LoVo (cell line): ENCODE measurements at regions not wholly inside any gene's neighbourhood (a gene's known extent, or its start where the extent isn't known, plus 50 kb on each side); places are given as distances from the start of the nearest gene placed in this dataset.
A peak's percentile ranks its signal among the peaks of the same experiment; 100 is the strongest.

Source experiments
- DNase-seq: peaks from one replicate; pipeline ENCODE4 v3.0.0-alpha.2; 2016; ENCODE audit warnings: low spot score

- DNase-seq: no peak
Observed at GRCh38 chr3:79874646-79875045, 106.8 kb upstream of the ROBO1 start.

- no peak for DNase-seq
Observed at GRCh38 chr3:79872483-79872882, 104.7 kb upstream of the ROBO1 start.

- DNase-seq: no peak
Observed at GRCh38 chr3:79871656-79872055, 103.9 kb upstream of the ROBO1 start.

GRCh38 chr3:79870313-79870620 is 102.5 kb upstream of the ROBO1 start:
- DNase-seq: no peak

GRCh38 chr3:79869461-79870312 is 101.9 kb upstream of the ROBO1 start:
- DNase-seq: no peak

GRCh38 chr3:79866162-79866561 is 98.4 kb upstream of the ROBO1 start:
- DNase-seq: no peak

GRCh38 chr3:79864077-79864476 is 96.3 kb upstream of the ROBO1 start:
- no peak for DNase-seq

GRCh38 chr3:79848876-79849275 is 81.1 kb upstream of the ROBO1 start:
- no peak for DNase-seq

- DNase-seq: no peak
Observed at GRCh38 chr3:79847928-79848327, 80.1 kb upstream of the ROBO1 start.

- DNase-seq: peak; percentile 6
Observed at GRCh38 chr3:79846148-79846933, 78.5 kb upstream of the ROBO1 start.

- no peak for DNase-seq
Observed at GRCh38 chr3:79845546-79845945, 77.7 kb upstream of the ROBO1 start.

GRCh38 chr3:79844176-79844575 is 76.4 kb upstream of the ROBO1 start:
- no peak for DNase-seq

GRCh38 chr3:79843180-79843579 is 75.4 kb upstream of the ROBO1 start:
- no peak for DNase-seq

GRCh38 chr3:79835701-79836100 is 67.9 kb upstream of the ROBO1 start:
- no peak for DNase-seq

- no peak for DNase-seq
Observed at GRCh38 chr3:79824166-79824565, 56.4 kb upstream of the ROBO1 start.

GRCh38 chr3:79822076-79822475 is 54.3 kb upstream of the ROBO1 start:
- DNase-seq: no peak

GRCh38 chr3:79820089-79820488 is 52.3 kb upstream of the ROBO1 start:
- DNase-seq: no peak

GRCh38 chr3:79818015-79818414 is 50.2 kb upstream of the ROBO1 start:
- no peak for DNase-seq
